ENCODE measurements at regions not wholly inside any gene's neighbourhood (a gene's known extent, or its start where the extent isn't known, plus 50 kb on each side); places are given as distances from the start of the nearest gene placed in this dataset.

- TF ChIP-seq CTCF (IDR thresholded peaks at IDR 0.05) (no peak), ZFX (IDR thresholded peaks at IDR 0.05; ENCODE audit: borderline replicate concordance) (no peak)
Measured at GRCh38 chr15:87739081-87739480, 517.5 kb downstream of the NTRK3 start.

All from 22Rv1 (cell line).